ENCODE measurements at regions not wholly inside any gene's neighbourhood (a gene's known extent, or its start where the extent isn't known, plus 50 kb on each side); places are given as distances from the start of the nearest gene placed in this dataset.

- no peak for TF ChIP-seq JUND (IDR thresholded peaks at IDR 0.05; ENCODE audit: low read depth)
- in situ Hi-C loops (cut with HindIII; ENCODE audit: low pct_unique_long_range_greater_than_20kb, low sequenced_read_pairs): no loop called here
- no peak for DNase-seq (ENCODE audit: low read depth in 1 of 2, low spot score in 1 of 2)
Observed at GRCh38 chr7:7127773-7128172, 54.6 kb upstream of the C1GALT1 start.

- in situ Hi-C loops (cut with HindIII; ENCODE audit: low pct_unique_long_range_greater_than_20kb, low sequenced_read_pairs): no loop called here
- no peak for TF ChIP-seq JUND (IDR thresholded peaks at IDR 0.05; ENCODE audit: low read depth)
- DNase-seq (ENCODE audit: low read depth in 1 of 2, low spot score in 1 of 2): no peak
Observed at GRCh38 chr7:7129381-7129780, 53.0 kb upstream of the C1GALT1 start.

- in situ Hi-C loops (cut with HindIII; ENCODE audit: low pct_unique_long_range_greater_than_20kb, low sequenced_read_pairs): no loop called here
- DNase-seq (ENCODE audit: low read depth in 1 of 2, low spot score in 1 of 2): no peak
- no peak for TF ChIP-seq JUND (IDR thresholded peaks at IDR 0.05; ENCODE audit: low read depth)
Observed at GRCh38 chr7:7131273-7131672, 51.1 kb upstream of the C1GALT1 start.
